Ovary (tissue), 3 donors: ENCODE measurements at regions not wholly inside any gene's neighbourhood (a gene's known extent, or its start where the extent isn't known, plus 50 kb on each side); places are given as distances from the start of the nearest gene placed in this dataset.

Experiments
- CTCF ChIP-seq, 3 donors: fragments of 450-650 bp in 2 of 3; fragments of 200-600 bp in 1 of 3; IDR thresholded peaks; one replicate each; pipeline versions ENCODE4 v1.5.1 to v1.8.0; 2016 to 2022; ENCODE audit warnings: antibody characterized with exemption in 3 of 3, mild to moderate bottlenecking in 1 of 3
- POLR2A ChIP-seq: fragments of 450-650 bp; IDR thresholded peaks from one replicate; pipeline ENCODE4 v1.6.1; 2017; ENCODE audit warnings: antibody characterized with exemption, mild to moderate bottlenecking, moderate library complexity
- donor health status: DM: no; HTN: no; CAD: no.

GRCh38 chr9:7946458-7946857, 146.9 kb upstream of the DMAC1 start:
- TF ChIP-seq POLR2A (no peak), CTCF (IDR thresholded peaks at IDR 0.05) (no peak)
